AG04449 (cell line): ENCODE measurements at regions not wholly inside any gene's neighbourhood (a gene's known extent, or its start where the extent isn't known, plus 50 kb on each side); places are given as distances from the start of the nearest gene placed in this dataset.

Experiments used
- CTCF ChIA-PET: fragments of 350-600 bp; formaldehyde crosslinking; extraction: SDS; loops from one replicate; lab custom pipeline; 2021; ENCODE audit warnings: antibody characterized with exemption; lab: Yijun Ruan, JAX
- POLR2A ChIA-PET: fragments of 400-600, 350-600 bp; formaldehyde crosslinking; extraction: SDS; loops from one replicate; lab custom pipeline; 2020; ENCODE audit warnings: antibody characterized with exemption, inconsistent platforms; lab: Yijun Ruan, JAX
- DNase-seq: peaks from one replicate; pipeline ENCODE4 v3.0.0-alpha.2; 2010; ENCODE audit warnings: low read depth, low spot score
- H3K4me3 ChIP-seq: 2 replicates; pipeline ENCODE4 v1.5.1; 2011; ENCODE audit warnings: low read depth, mild to moderate bottlenecking, control low read depth, low read length
- TF ChIP-seq, protein P1 (sequence below): IDR thresholded peaks from one replicate; pipeline ENCODE4 v1.5.1; 2011; ENCODE audit warnings: mild to moderate bottlenecking, moderate library complexity, low read length, control low read depth, inconsistent platforms; ENCODE audit not compliant: insufficient read depth; ENCODE audit errors: missing control alignments

DNA sequence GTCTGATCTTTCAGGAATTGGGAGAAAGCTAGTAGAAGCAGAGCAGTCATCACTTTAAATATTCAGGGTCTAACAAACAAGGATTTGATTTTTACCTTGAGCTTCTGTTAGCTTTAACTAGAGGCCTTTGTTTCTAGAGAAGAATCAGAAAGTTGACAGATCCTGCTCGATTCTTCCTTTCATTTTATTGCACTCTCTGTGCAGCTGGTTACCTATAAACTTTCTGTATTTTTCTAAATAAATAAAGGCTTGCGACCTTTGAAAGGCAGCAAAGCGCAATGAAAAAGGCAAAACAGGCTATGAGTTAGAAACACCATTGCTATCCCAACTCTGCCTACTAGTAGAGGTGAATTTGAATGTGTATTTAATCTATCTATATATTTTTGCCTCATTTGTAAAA lies 101.4 kb upstream of the NPY2R start:
- ChIA-PET CTCF (no interaction called here), POLR2A (no interaction called here)
- no peak overlapping the region for H3K4me3 ChIP-seq
- TF ChIP-seq, protein P1, sequence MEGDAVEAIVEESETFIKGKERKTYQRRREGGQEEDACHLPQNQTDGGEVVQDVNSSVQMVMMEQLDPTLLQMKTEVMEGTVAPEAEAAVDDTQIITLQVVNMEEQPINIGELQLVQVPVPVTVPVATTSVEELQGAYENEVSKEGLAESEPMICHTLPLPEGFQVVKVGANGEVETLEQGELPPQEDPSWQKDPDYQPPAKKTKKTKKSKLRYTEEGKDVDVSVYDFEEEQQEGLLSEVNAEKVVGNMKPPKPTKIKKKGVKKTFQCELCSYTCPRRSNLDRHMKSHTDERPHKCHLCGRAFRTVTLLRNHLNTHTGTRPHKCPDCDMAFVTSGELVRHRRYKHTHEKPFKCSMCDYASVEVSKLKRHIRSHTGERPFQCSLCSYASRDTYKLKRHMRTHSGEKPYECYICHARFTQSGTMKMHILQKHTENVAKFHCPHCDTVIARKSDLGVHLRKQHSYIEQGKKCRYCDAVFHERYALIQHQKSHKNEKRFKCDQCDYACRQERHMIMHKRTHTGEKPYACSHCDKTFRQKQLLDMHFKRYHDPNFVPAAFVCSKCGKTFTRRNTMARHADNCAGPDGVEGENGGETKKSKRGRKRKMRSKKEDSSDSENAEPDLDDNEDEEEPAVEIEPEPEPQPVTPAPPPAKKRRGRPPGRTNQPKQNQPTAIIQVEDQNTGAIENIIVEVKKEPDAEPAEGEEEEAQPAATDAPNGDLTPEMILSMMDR: no peak
- no peak for DNase-seq

DNA sequence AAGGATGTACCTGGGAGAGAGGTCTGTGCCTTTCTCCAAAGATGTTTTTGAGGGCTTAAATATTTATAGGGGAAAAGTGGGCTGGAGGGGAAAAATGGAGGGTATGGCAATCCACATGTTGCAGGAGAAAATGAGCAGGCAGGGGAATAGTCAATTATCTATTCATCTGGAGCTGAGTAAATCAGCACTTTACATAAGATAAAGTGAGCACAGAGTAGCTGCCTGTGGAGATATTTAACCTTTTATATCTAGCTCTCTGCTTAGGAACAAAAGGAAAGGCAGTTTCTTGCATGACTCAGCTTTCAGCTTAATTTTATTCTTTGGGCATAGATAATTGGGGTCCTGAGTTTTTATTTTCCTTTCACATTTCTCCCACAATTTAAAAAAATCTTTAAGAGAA lies 93.6 kb upstream of the NPY2R start:
- DNase-seq: no peak
- CTCF ChIA-PET: no interaction called here
- TF ChIP-seq, protein P1: no peak
- H3K4me3 ChIP-seq: no peak overlapping the region
- POLR2A ChIA-PET: no interaction called here

DNA sequence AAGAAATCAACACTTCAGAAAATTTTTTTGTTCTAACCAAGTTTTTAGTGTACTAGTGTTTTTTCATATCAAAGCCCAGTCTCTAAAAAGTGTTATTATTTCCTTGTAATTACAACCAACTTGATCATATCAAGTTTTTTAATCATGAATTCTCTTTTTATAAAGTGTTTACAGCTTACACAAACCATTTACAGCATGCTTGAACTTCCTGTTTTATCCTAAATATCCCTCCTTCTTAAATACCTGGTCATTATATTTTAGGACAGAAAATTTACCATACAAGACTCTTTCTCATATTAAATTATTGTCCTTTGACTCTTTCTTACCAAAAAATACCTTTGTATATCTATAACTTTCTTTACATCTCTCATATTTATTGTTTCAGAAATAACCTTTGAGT lies 89.4 kb upstream of the NPY2R start:
- TF ChIP-seq, protein P1: no peak
- no peak for DNase-seq
- H3K4me3 ChIP-seq: no peak overlapping the region
- POLR2A ChIA-PET: no interaction called here
- CTCF ChIA-PET: no interaction called here

DNA sequence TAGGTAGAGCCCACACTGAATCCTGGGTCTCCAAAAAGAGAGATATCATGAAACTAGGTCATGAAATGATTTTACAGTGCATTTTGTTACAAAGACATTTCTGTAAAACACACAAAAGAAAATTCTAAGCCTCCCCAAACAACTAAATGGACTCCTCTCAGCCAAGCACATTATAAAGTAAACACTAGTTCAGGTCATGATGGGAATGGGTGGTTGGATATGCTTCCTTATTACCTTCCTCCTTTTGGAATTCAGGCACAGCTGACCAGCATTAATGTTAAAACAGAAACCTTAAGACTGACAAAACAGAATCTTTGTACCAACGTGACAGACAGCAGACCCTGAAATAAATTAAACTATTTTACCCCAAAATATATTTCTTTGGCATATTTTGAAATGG lies 87.9 kb upstream of the NPY2R start:
- H3K4me3 ChIP-seq: no peak overlapping the region
- TF ChIP-seq, protein P1: no peak
- CTCF ChIA-PET: no interaction called here
- POLR2A ChIA-PET: no interaction called here
- DNase-seq: no peak

DNA sequence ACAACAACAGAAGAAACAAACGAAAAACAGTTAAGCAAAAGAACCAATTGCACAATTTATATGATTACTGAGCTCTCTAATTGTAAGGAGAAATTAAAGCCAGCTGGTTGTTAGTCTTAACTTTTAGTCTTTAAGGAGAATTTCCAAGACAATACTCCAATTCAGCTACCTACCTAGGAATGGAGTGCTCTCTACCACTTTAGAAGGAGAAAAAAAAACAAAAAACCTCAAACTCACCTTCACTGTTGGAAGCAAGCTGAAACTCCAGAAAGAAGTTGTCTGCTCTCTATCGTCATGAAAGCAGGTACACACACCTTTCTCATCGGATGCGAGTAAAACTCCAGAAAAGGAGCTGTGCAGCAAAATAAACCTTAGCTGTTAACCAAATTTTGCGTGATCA lies 86.1 kb upstream of the NPY2R start:
- ChIA-PET CTCF (no interaction called here), POLR2A (no interaction called here)
- TF ChIP-seq, protein P1: no peak
- no peak for DNase-seq
- no peak overlapping the region for H3K4me3 ChIP-seq

DNA sequence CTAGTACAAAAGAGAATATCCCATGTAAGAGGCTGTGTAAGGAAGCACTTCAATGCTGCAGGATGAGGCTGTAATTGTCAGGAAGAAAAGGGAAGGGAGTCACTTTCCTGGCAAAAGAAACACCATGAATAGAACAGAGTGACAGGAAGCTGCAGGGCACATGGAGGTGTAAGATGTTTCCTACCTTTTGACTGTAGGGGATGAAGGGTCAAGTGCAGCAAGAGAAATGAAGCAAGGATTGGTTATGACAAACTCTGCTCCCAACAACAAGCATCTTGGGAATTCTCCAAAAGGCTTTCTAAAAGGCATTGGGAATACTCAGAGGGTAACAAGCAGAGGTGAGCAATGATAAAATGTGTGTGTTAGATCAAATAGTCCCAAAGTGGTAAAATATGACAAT lies 74.3 kb upstream of the NPY2R start:
- TF ChIP-seq, protein P1: no peak
- ChIA-PET CTCF (no interaction called here), POLR2A (no interaction called here)
- DNase-seq: no peak
- no peak overlapping the region for H3K4me3 ChIP-seq

DNA sequence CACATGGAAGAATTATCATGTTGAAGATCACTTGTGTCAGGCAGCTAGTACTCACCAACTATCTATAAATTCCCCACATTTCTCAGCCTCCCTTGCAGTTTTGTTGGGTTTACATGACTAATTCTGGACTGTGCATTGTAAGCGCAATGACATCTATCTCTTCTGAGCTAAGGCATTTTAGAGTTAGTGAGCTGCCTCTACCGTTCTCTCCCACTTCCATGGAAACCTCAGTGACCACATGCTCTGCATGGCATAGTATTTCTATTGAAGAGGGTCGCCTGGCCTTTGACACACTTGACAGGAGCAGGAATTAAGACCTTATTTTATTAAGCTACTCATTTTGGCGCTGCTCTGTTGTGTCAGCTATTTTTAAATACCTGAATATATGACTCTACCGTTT lies 67.5 kb upstream of the NPY2R start:
- TF ChIP-seq, protein P1: no peak
- ChIA-PET CTCF (no interaction called here), POLR2A (no interaction called here)
- no peak for DNase-seq
- H3K4me3 ChIP-seq: no peak overlapping the region
